Stimulated activated CD4-positive, alpha-beta T cell treated with anti-CD3 and anti-CD28 coated beads, Interleukin-2, amount 100 ng/mL, for 24 hours (primary cell): ENCODE measurements at regions not wholly inside any gene's neighbourhood (a gene's known extent, or its start where the extent isn't known, plus 50 kb on each side); places are given as distances from the start of the nearest gene placed in this dataset.

Experiments used
- DNase-seq, 2 donors: peaks; one replicate each; pipeline ENCODE4 v3.0.0-alpha.2; 2020

DNA sequence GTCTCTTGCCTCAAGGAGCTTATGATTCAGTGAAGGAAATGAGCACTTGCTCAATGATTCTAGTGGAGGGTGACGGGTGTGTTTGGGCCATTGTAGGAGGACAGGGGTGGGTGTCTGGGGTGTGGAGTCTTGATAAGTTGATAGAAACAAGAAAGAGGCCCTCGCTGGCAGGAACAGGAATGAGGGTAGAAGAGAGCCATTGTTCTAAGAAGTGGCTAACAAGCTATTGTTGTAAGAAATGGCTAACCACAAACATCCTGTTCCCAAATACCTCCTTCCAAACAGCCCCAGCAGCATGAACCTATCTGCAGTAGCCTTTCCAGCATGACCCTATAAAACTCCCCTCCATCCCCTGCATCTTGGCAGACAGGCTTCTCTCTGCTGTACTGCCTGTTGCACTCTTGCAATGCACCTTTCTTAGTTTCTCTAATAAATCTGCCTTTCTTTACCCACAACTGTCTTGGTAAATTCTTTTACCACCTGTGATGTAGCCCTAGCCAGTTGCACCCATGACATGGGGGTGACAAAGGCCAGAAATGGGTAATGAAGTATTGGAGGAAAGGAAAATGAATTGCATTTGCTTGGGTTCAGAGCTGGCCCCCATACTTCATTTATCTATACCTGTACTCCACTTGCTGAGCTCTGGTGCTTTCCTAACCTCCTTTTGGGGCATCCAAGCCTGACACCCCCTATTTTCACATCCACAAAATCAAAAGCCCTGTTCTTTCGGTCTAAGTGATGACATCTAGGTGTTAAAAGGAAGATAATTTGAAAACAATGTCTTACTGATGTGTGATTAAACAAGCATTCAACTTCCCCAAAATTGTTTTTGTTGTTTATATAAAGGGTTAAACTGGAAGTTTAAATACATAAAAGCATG is 389.1 kb downstream of the GRIN2B start:
- DNase-seq = no peak

DNA sequence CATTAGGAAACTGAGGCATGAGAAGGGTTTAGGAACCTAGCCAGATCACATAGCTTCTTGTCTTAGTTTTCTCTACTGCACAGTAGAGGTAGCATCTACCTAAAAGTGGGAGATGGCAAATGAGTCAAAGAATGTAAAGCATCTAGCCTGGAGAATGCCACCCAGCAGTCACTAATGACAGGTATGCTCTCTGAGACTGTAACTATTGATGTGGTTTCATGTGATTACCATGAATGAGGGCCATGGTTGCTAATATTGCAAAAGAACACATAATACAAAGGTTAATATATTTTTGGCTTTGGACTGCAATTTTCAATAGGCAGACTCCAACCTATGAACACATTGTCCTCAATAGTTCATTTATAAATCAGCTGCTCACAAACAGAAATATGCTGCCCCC is 389.9 kb downstream of the GRIN2B start:
- DNase-seq = no peak

- DNase-seq = no peak
These were observed 390.3 kb downstream of the GRIN2B start for GRCh38 chr12:13591059-13591458.

DNA sequence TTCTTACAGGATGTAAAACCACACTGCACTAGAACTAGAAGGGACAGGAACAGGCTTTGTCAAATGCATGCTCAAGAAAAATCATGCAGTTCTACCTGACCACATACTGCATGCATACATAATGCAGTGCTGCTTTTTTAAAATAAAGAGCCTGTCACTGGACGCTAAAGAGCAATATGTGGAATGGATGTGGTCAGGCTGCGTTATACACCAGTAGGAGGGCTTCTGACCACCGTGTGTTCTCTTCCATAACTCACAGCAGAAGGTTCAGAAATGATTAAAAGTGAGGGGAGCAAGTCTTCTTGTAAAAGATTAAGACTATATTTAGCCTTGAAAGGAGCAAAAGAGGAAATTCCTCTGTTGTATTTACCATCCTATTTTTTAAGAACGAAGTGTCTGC is 392.0 kb downstream of the EMP1 start:
- no peak for DNase-seq

DNA sequence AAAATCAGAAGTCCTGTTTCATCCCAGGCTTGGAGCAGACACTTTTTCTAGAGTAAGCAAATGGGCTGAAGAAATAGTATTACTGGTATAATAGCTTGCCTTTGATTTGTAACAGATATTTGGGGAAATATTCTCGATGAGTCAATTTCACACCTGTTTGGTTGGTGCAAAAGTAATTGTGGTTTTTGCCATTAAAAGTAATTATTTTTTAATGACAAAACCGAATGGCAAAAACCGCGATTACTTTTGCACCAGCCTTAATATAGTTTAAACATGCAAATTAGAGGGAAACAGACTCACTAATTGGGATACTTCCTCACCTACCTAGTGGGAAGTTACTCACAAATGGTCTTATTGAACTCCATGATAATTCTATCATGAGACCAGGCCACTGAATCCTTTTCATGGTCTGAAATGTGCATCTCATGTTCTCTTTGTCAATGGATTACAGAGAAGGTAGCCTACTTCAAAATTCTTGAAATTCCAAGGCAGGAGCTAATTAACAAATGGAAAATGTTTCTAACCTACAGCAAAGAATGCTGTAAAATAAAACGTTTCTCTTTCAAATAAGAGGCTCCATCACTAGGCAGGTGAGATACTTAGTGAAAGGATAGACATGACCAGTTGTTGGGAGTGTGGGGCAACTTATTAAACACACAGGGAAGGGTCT is 391.3 kb downstream of the EMP1 start:
- no peak for DNase-seq

GRCh38 chr12:13586361-13586760 is 389.8 kb downstream of the EMP1 start:
- DNase-seq = no peak

GRCh38 chr12:13584541-13584940 is 388.0 kb downstream of the EMP1 start:
- no peak for DNase-seq

DNA sequence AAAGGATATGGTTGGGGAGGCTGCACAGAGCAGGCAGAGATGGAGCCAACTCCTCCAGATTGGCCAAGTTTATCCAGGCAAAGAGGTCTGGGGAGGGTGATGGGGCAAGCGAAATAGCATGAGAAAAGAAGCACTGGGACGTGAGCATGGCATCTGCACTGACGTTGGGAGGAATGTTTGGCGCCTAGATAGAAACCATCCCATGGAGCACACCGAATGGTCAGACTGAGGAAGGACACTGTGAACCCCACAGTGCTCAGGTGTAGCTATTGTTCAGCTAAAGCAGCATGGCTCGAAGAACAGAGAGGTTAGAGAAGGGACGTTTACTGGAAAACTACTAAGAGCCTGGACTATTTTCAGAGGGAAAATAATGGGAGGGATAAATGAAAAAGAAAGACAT is 387.1 kb downstream of the EMP1 start:
- DNase-seq = no peak

- no peak for DNase-seq
These were observed 385.9 kb downstream of the EMP1 start for GRCh38 chr12:13582421-13582820.

- DNase-seq = no peak
These were observed 384.5 kb downstream of the EMP1 start for GRCh38 chr12:13581031-13581430.

DNA sequence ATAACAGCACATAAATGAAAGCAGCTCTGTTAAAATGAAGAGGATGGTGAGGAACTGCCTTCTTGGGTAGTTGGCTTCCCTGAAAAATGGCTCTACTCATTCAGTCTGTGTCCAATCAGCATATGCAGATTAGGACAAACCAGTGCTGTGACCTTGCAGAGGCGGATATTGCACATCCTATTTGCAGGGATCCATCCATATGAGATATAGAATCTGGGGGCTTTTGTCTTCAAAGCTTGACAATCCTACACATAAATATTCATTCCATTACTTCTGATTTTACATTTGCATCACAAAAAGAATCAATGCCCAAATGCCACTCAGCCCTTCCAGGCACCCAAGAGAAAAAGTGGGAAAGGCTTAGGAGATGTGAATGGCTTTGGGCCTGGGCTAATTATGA is 383.7 kb downstream of the EMP1 start:
- no peak for DNase-seq

DNA sequence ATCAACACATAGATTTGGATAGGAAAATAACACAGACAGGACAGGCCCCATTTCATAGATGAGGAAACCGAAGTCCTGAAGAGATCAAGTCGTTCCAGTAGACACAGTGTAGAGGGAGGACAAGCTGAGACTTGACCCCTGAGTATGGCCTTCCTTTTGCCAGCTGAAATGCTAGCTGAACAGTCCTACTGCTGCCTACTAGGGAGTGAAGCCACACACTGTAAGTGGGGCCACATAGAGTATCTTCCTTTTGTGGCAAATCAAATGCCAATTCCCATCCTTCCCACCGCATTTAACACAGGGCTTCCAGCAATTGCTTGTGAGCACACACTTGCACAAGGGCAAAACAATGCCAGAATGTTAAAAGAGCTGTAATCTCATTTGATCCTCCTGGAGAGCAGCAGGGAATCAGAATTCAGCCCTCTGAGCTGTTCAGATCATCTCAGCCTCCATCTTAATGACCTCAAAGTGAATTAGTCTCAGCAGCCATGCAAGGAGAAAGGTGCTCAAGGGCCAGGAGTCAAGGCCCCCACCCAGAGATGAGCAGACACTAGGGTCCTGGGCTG is 380.5 kb downstream of the EMP1 start:
- DNase-seq = no peak

- no peak for DNase-seq
These were observed 377.3 kb downstream of the EMP1 start for GRCh38 chr12:13573698-13574321.

DNA sequence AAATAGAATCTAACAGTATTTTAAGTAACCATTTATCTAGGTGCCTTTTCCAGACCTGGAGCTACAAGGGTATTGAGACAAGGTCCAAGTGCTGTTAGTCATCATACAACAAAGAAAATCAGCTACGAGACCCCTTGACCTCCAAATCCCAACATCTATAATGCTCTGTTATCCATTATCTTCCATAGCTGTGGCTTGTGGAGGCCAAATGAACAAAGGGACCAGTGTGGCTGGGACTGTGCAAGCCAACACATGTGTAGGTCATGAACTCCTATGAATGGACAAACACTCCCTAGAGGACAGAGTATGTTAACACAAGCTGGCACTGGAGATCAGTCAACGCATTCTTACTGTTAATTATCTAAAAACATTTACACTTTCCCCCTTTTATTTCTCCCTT is 374.5 kb downstream of the EMP1 start:
- no peak for DNase-seq

- DNase-seq = no peak
These were observed 373.6 kb downstream of the EMP1 start for GRCh38 chr12:13570005-13570694.

- no peak for DNase-seq
These were observed 369.8 kb downstream of the EMP1 start for GRCh38 chr12:13566292-13566691.

DNA sequence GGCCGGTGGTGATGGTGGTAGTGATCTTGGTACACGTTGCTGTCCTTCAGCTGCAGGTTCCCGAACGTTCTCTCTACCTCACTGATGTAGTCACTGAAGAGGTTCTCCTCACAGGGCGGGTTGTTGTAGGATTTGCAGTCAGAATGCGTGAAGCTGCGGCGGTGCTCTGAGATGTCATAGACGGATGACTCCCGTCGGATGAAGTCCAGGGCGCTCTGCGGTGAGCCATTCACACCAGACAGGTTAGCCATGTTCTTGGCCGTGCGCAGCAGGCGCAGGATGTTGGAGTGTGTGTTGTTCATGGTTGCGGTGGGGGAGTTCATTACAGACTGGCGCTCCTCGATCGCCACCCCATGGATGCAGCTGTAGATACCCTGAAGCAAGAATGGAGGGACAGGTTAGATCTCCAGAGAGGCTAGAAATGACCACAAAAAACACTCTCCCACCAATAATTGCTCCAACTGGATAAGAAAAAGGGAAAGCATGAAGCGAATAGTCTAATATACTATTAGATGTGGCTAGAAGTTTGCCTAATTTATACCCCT is 367.8 kb downstream of the EMP1 start:
- no peak for DNase-seq

- DNase-seq = no peak
These were observed 367.2 kb downstream of the EMP1 start for GRCh38 chr12:13563743-13564125.

GRCh38 chr12:13562915-13563742 is 366.6 kb downstream of the EMP1 start:
- no peak for DNase-seq

DNA sequence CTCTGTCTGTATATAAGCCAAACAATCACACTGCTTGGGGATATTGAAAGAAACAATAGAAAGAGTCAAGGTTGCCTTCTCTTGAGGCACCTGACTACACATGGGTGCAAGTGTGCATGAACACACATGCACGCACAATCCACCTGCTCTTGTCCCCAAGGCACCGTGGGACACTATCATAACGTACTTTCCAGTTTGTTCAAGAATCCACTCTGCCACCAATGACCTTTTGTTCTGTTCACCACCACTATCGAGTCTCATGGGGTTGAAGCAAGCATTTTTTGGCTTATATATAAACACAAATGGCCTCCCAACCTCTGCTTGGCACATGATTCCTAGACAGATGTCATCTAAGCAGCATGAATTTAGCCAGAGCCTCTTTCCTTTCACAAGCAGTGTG is 365.4 kb downstream of the EMP1 start:
- DNase-seq = no peak

DNA sequence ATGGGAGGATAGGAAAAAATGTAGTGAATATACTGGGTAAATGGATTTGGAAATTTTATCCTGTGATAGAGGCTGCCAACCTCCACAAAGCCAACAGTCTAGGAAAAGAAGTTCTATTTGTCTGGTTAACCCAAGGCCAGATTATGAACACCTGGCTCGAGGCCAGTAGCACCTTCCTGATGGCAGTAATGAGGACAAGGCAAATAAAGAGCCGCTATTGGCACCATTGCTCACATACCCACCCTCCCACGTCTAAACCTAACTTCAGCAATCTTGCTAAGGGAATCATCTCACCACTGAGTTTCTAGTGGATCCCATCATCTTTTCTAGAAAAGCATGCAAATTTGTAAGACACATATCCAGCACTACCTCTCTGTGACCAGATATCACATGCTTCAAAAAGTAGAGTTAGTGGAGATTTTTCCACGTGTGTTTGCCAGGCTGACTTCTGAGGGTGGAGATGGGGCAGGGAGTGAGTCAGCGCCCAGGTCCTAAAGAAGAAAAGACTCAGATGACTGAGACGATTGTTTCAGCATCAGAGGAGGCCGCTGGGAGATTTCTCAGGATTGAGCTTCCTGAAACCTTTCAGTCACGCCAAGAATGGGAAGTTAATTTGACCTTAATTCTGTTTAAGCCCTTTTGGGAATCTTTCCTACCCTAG is 362.9 kb downstream of the EMP1 start:
- DNase-seq = no peak
